SK-N-SH treated with all-trans-retinoic acid at 6 μM for 48 hours (cell line): ENCODE measurements at regions not wholly inside any gene's neighbourhood (a gene's known extent, or its start where the extent isn't known, plus 50 kb on each side); places are given as distances from the start of the nearest gene placed in this dataset.

Experiments
- ATAC-seq: fragments of 200-7000 bp; cut with Tn5 transposase; 3 replicates; pipeline ENCODE4 v1.9.1; 2020; ENCODE audit warnings: mild to moderate bottlenecking, moderate library complexity
- ARNTL ChIP-seq: fragments of 450-650 bp; formaldehyde crosslinking; IDR thresholded peaks from 2 replicates; pipeline ENCODE4 v1.5.0; 2020; ENCODE audit warnings: low read depth, mild to moderate bottlenecking, moderate library complexity, borderline replicate concordance
- BACH2 ChIP-seq: fragments of 250-450 bp; sonication (Bioruptor Pico); IDR thresholded peaks from 2 replicates; pipeline ENCODE4 v1.9.0; 2021; ENCODE audit warnings: mild to moderate bottlenecking, borderline replicate concordance
- CSDC2 ChIP-seq: fragments of 250-450 bp; sonication (Bioruptor Pico); IDR thresholded peaks from 2 replicates; pipeline ENCODE4 v1.5.0; 2020; ENCODE audit warnings: mild to moderate bottlenecking, moderate library complexity
- ESRRG ChIP-seq: fragments of 250-450 bp; sonication (Bioruptor Pico); IDR thresholded peaks from 2 replicates; pipeline ENCODE4 v1.6.1; 2021; ENCODE audit warnings: mild to moderate bottlenecking
- GLIS3 ChIP-seq: fragments of 250-450 bp; sonication (Bioruptor Pico); IDR thresholded peaks from 2 replicates; pipeline ENCODE4 v1.5.0; 2020; ENCODE audit warnings: mild to moderate bottlenecking, moderate library complexity
- ISL1 ChIP-seq: fragments of 250-450 bp; sonication (Bioruptor Pico); IDR thresholded peaks from 2 replicates; pipeline ENCODE4 v2.1.2; 2022; ENCODE audit warnings: mild to moderate bottlenecking, moderate library complexity
- OSR1 ChIP-seq: fragments of 250-450 bp; sonication (Bioruptor Pico); IDR thresholded peaks from 2 replicates; pipeline ENCODE4 v1.8.0; 2022; ENCODE audit warnings: moderate library complexity, mild to moderate bottlenecking, inconsistent platforms
- PPARA ChIP-seq: fragments of 250-450 bp; sonication (Bioruptor Pico); IDR thresholded peaks from 2 replicates; pipeline ENCODE4 v1.5.0; 2020; ENCODE audit warnings: mild to moderate bottlenecking, borderline replicate concordance
- RARB ChIP-seq: fragments of 250-450 bp; sonication (Bioruptor Pico); IDR thresholded peaks from 2 replicates; pipeline ENCODE4 v1.8.0; 2021; ENCODE audit warnings: mild to moderate bottlenecking, moderate library complexity
- SNAI2 ChIP-seq: fragments of 250-450 bp; sonication (Bioruptor Pico); IDR thresholded peaks from 2 replicates; pipeline ENCODE4 v1.5.0; 2020; ENCODE audit warnings: mild to moderate bottlenecking, moderate library complexity
- TCF4 ChIP-seq: fragments of 250-450 bp; sonication (Bioruptor Pico); IDR thresholded peaks from 2 replicates; pipeline ENCODE4 v1.8.0; 2021; ENCODE audit warnings: mild to moderate bottlenecking, moderate library complexity, borderline replicate concordance
- TOX ChIP-seq: fragments of 250-450 bp; sonication (Bioruptor Pico); IDR thresholded peaks from 2 replicates; pipeline ENCODE4 v1.8.0; 2021; ENCODE audit warnings: mild to moderate bottlenecking, moderate library complexity, borderline replicate concordance
- ZC3H10 ChIP-seq: fragments of 250-450 bp; sonication (Bioruptor Pico); IDR thresholded peaks from 2 replicates; pipeline ENCODE4 v1.5.1; 2021; ENCODE audit warnings: mild to moderate bottlenecking, moderate library complexity
- ZFP3 ChIP-seq: fragments of 250-450 bp; sonication (Bioruptor Pico); IDR thresholded peaks from 2 replicates; pipeline ENCODE4 v1.5.0; 2020; ENCODE audit warnings: mild to moderate bottlenecking, moderate library complexity
- ZFP30 ChIP-seq: fragments of 450-650 bp; formaldehyde crosslinking; IDR thresholded peaks from 2 replicates; pipeline ENCODE4 v1.5.0; 2022; ENCODE audit warnings: mild to moderate bottlenecking, moderate library complexity
- ZNF565 ChIP-seq: fragments of 450-650 bp; formaldehyde crosslinking; conservative IDR thresholded peaks from 2 replicates; pipeline ENCODE4 v1.5.0; 2020; ENCODE audit warnings: low read depth, mild to moderate bottlenecking, moderate library complexity
- ZNF70 ChIP-seq: fragments of 450-650 bp; formaldehyde crosslinking; IDR thresholded peaks from 2 replicates; pipeline ENCODE4 v1.5.0; 2020; ENCODE audit warnings: mild to moderate bottlenecking, moderate library complexity
- ZNF8 ChIP-seq: fragments of 450-650 bp; formaldehyde crosslinking; IDR thresholded peaks from 2 replicates; pipeline ENCODE4 v1.5.0; 2020; ENCODE audit warnings: mild to moderate bottlenecking, moderate library complexity
- TF ChIP-seq, protein P1 (sequence below): fragments of 250-450 bp; sonication (Bioruptor Pico); IDR thresholded peaks from 2 replicates; pipeline ENCODE4 v1.5.0; 2020; ENCODE audit warnings: mild to moderate bottlenecking, moderate library complexity
- TF ChIP-seq, protein P2 (sequence below): fragments of 250-450 bp; sonication (Bioruptor Pico); IDR thresholded peaks from 2 replicates; pipeline ENCODE4 v1.5.1; 2020; ENCODE audit warnings: low read depth, mild to moderate bottlenecking, moderate library complexity
- TF ChIP-seq, protein P3 (sequence below): fragments of 250-450 bp; sonication (Bioruptor Pico); IDR thresholded peaks from 2 replicates; pipeline ENCODE4 v1.5.1; 2021; ENCODE audit warnings: mild to moderate bottlenecking, moderate library complexity
- TF ChIP-seq, protein P4 (sequence below): fragments of 250-450 bp; sonication (Bioruptor Pico); IDR thresholded peaks from 2 replicates; pipeline ENCODE4 v1.8.0; 2021; ENCODE audit warnings: low read depth, mild to moderate bottlenecking, moderate library complexity, borderline replicate concordance
- TF ChIP-seq, protein P5 (sequence below): fragments of 250-450 bp; sonication (Bioruptor Pico); IDR thresholded peaks from 2 replicates; pipeline ENCODE4 v1.8.0; 2020; ENCODE audit warnings: mild to moderate bottlenecking, moderate library complexity, borderline replicate concordance

DNA sequence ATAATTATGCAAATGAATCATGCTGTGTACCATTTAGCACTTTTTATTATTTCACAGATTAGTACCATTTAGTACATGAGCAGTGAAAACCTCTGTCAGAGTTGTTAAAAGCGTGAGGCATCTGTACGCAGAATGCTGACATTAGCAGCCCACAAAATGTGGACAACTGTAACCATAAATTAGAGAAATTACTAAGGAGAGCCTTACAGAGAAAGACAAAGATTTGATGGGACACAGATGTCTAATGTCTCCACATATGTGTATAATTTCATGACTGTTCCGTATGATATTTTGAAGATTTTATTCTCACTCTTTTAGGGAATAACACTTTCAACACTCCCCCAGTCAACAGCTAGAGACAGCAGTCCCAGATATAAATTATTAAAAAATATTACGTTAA, 414.0 kb upstream of the ANKRD30A start:
- ATAC-seq, result no peak
- TF ChIP-seq RARB (CRISPR knock-in tag) (no peak), BACH2 (CRISPR knock-in tag) (no peak), ZNF565 (CRISPR knock-in tag) (no peak), ZC3H10 (CRISPR knock-in tag) (no peak), ZFP30 (CRISPR knock-in tag) (no peak), ISL1 (CRISPR knock-in tag) (no peak)
- TF ChIP-seq, protein P1, sequence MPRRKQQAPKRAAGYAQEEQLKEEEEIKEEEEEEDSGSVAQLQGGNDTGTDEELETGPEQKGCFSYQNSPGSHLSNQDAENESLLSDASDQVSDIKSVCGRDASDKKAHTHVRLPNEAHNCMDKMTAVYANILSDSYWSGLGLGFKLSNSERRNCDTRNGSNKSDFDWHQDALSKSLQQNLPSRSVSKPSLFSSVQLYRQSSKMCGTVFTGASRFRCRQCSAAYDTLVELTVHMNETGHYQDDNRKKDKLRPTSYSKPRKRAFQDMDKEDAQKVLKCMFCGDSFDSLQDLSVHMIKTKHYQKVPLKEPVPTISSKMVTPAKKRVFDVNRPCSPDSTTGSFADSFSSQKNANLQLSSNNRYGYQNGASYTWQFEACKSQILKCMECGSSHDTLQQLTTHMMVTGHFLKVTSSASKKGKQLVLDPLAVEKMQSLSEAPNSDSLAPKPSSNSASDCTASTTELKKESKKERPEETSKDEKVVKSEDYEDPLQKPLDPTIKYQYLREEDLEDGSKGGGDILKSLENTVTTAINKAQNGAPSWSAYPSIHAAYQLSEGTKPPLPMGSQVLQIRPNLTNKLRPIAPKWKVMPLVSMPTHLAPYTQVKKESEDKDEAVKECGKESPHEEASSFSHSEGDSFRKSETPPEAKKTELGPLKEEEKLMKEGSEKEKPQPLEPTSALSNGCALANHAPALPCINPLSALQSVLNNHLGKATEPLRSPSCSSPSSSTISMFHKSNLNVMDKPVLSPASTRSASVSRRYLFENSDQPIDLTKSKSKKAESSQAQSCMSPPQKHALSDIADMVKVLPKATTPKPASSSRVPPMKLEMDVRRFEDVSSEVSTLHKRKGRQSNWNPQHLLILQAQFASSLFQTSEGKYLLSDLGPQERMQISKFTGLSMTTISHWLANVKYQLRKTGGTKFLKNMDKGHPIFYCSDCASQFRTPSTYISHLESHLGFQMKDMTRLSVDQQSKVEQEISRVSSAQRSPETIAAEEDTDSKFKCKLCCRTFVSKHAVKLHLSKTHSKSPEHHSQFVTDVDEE, result no peak
- TF ChIP-seq, protein P2, sequence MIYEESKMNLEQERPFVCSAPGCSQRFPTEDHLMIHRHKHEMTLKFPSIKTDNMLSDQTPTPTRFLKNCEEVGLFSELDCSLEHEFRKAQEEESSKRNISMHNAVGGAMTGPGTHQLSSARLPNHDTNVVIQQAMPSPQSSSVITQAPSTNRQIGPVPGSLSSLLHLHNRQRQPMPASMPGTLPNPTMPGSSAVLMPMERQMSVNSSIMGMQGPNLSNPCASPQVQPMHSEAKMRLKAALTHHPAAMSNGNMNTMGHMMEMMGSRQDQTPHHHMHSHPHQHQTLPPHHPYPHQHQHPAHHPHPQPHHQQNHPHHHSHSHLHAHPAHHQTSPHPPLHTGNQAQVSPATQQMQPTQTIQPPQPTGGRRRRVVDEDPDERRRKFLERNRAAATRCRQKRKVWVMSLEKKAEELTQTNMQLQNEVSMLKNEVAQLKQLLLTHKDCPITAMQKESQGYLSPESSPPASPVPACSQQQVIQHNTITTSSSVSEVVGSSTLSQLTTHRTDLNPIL (CRISPR knock-in tag), result no peak

DNA sequence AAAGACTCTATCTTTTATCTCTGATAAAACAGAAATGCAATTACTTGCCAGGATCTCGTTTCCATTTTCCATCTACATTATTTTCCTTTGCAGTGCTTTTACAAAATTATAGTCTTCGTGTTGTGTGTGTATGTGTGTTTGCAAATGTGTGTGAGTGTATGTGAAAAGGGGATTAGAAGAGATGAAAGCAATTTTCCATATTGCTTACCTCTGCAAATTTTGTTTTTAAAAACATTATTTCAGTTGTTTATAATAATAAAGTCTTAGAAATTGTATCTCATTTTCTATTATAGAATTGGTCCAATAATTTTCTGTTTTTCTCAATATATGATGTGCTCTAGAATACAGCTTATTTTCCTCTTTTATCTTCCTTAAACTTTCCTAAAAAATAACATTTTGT, 421.3 kb upstream of the ANKRD30A start:
- no peak for ATAC-seq
- TF ChIP-seq TOX (no peak), ZC3H10 (CRISPR knock-in tag) (no peak), RARB (CRISPR knock-in tag) (no peak), ZNF565 (CRISPR knock-in tag) (no peak), ZNF70 (CRISPR knock-in tag) (no peak), ZNF8 (no peak), PPARA (CRISPR knock-in tag) (no peak), SNAI2 (CRISPR knock-in tag) (no peak), TCF4 (CRISPR knock-in tag) (no peak), BACH2 (CRISPR knock-in tag) (no peak)
- TF ChIP-seq, all 23 proteins: peak for 0

DNA sequence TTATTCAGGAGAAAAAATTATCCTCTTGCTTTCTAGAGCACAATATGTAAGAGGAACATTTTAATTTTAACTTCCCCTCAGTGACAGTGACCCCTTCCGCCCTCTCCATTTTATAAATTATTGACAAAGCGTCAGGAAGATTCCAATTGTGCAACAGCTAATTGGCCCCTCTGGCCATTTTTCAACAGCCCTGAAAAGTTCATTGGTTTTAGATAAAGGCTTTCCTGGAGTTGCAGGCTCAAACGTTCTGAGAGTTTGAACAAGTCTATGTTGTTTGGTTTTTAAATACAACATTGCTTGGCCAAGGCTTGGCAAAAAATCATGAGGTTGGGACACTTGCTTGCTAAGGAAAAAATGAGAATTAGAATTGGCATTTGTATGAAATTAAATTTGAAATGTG, 422.2 kb upstream of the ANKRD30A start:
- TF ChIP-seq TCF4 (CRISPR knock-in tag) (no peak), ZC3H10 (CRISPR knock-in tag) (no peak), ZNF565 (CRISPR knock-in tag) (no peak), ISL1 (CRISPR knock-in tag) (no peak), BACH2 (CRISPR knock-in tag) (no peak), OSR1 (CRISPR knock-in tag) (no peak), PPARA (CRISPR knock-in tag) (no peak), SNAI2 (CRISPR knock-in tag) (no peak), ZNF70 (CRISPR knock-in tag) (no peak), ARNTL (CRISPR knock-in tag) (no peak), GLIS3 (CRISPR knock-in tag) (no peak), CSDC2 (no peak), RARB (CRISPR knock-in tag) (no peak), ESRRG (CRISPR knock-in tag) (no peak), ZFP3 (CRISPR knock-in tag) (no peak)
- TF ChIP-seq, protein P3, sequence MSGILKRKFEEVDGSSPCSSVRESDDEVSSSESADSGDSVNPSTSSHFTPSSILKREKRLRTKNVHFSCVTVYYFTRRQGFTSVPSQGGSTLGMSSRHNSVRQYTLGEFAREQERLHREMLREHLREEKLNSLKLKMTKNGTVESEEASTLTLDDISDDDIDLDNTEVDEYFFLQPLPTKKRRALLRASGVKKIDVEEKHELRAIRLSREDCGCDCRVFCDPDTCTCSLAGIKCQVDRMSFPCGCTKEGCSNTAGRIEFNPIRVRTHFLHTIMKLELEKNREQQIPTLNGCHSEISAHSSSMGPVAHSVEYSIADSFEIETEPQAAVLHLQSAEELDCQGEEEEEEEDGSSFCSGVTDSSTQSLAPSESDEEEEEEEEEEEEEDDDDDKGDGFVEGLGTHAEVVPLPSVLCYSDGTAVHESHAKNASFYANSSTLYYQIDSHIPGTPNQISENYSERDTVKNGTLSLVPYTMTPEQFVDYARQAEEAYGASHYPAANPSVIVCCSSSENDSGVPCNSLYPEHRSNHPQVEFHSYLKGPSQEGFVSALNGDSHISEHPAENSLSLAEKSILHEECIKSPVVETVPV (CRISPR knock-in tag), result no peak
- TF ChIP-seq, protein P1, result no peak
- TF ChIP-seq, protein P4, sequence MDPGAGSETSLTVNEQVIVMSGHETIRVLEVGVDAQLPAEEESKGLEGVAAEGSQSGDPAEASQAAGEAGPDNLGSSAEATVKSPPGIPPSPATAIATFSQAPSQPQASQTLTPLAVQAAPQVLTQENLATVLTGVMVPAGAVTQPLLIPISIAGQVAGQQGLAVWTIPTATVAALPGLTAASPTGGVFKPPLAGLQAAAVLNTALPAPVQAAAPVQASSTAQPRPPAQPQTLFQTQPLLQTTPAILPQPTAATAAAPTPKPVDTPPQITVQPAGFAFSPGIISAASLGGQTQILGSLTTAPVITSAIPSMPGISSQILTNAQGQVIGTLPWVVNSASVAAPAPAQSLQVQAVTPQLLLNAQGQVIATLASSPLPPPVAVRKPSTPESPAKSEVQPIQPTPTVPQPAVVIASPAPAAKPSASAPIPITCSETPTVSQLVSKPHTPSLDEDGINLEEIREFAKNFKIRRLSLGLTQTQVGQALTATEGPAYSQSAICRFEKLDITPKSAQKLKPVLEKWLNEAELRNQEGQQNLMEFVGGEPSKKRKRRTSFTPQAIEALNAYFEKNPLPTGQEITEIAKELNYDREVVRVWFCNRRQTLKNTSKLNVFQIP (CRISPR knock-in tag), result no peak
- TF ChIP-seq, protein P2 (CRISPR knock-in tag), result no peak
- TF ChIP-seq, protein P5, sequence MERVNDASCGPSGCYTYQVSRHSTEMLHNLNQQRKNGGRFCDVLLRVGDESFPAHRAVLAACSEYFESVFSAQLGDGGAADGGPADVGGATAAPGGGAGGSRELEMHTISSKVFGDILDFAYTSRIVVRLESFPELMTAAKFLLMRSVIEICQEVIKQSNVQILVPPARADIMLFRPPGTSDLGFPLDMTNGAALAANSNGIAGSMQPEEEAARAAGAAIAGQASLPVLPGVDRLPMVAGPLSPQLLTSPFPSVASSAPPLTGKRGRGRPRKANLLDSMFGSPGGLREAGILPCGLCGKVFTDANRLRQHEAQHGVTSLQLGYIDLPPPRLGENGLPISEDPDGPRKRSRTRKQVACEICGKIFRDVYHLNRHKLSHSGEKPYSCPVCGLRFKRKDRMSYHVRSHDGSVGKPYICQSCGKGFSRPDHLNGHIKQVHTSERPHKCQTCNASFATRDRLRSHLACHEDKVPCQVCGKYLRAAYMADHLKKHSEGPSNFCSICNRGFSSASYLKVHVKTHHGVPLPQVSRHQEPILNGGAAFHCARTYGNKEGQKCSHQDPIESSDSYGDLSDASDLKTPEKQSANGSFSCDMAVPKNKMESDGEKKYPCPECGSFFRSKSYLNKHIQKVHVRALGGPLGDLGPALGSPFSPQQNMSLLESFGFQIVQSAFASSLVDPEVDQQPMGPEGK (CRISPR knock-in tag), result no peak
- TF ChIP-seq, all 23 proteins: peak for 0
- no peak for ATAC-seq
